MM.1S (cell line): ENCODE measurements at regions not wholly inside any gene's neighbourhood (a gene's known extent, or its start where the extent isn't known, plus 50 kb on each side); places are given as distances from the start of the nearest gene placed in this dataset.

Source experiments
- DNase-seq: peaks from one replicate; pipeline ENCODE4 v3.0.0-alpha.2; 2015
- H2AFZ ChIP-seq: fragments of 300-600 bp; sonication (generic); 2 replicates; pipeline ENCODE4 v1.6.0; 2016; ENCODE audit warnings: antibody characterized with exemption, low read length
- H3F3A ChIP-seq: fragments of 300-600 bp; sonication (generic); 2 replicates; pipeline ENCODE4 v1.6.1; 2016; ENCODE audit warnings: mild to moderate bottlenecking, antibody characterized with exemption, low read length, moderate library complexity, mixed read lengths; ENCODE audit not compliant: insufficient read depth
- H3K27ac ChIP-seq: fragments of 300-600 bp; sonication (generic); 2 replicates; pipeline ENCODE4 v1.5.1; 2016; ENCODE audit warnings: mild to moderate bottlenecking, low read length
- H3K27me3 ChIP-seq: fragments of 300-600 bp; sonication (generic); replicated peaks from 2 replicates; pipeline ENCODE4 v1.6.0; 2016; ENCODE audit warnings: low read length; ENCODE audit not compliant: insufficient read depth
- H3K36me3 ChIP-seq: fragments of 300-600 bp; sonication (generic); replicated peaks from 2 replicates; pipeline ENCODE4 v1.6.1; 2016; ENCODE audit warnings: mild to moderate bottlenecking, low read length, mixed read lengths; ENCODE audit not compliant: insufficient read depth
- H3K4me1 ChIP-seq: fragments of 300-600 bp; sonication (generic); 2 replicates; pipeline ENCODE4 v1.6.1; 2016; ENCODE audit warnings: low read length, mixed read lengths
- H3K4me2 ChIP-seq: fragments of 300-600 bp; sonication (generic); 2 replicates; pipeline ENCODE4 v1.6.0; 2016; ENCODE audit warnings: low read depth, low read length
- H3K4me3 ChIP-seq: fragments of 300-600 bp; sonication (generic); 2 replicates; pipeline ENCODE4 v1.5.1; 2016; ENCODE audit warnings: low read length, mixed read lengths
- H3K79me2 ChIP-seq: fragments of 300-600 bp; sonication (generic); 2 replicates; pipeline ENCODE4 v1.6.1; 2016; ENCODE audit warnings: mixed run types, low read length, mixed read lengths
- H3K9ac ChIP-seq: fragments of 300-600 bp; sonication (generic); 2 replicates; pipeline ENCODE4 v1.6.1; 2016; ENCODE audit warnings: low read length, mixed read lengths
- H3K9me2 ChIP-seq: fragments of 300-600 bp; sonication (generic); replicated peaks from 2 replicates; pipeline ENCODE4 v1.6.1; 2016; ENCODE audit warnings: mild to moderate bottlenecking, low read length, mixed read lengths; ENCODE audit not compliant: insufficient read depth
- H3K9me3 ChIP-seq: fragments of 300-600 bp; sonication (generic); replicated peaks from 2 replicates; pipeline ENCODE4 v1.6.1; 2016; ENCODE audit warnings: mild to moderate bottlenecking, low read length, mixed read lengths; ENCODE audit not compliant: insufficient read depth
- H4K20me1 ChIP-seq: fragments of 300-600 bp; sonication (generic); 2 replicates; pipeline ENCODE4 v1.6.1; 2016; ENCODE audit warnings: mild to moderate bottlenecking, low read length, moderate library complexity, mixed read lengths; ENCODE audit not compliant: insufficient read depth
- CTCF ChIP-seq: fragments of 300-600 bp; sonication (generic); IDR thresholded peaks from 2 replicates; pipeline ENCODE4 v1.5.1; 2016; ENCODE audit warnings: antibody characterized with exemption, low read length, mixed read lengths
- EZH2 ChIP-seq: fragments of 300-600 bp; sonication (generic); optimal IDR thresholded peaks from 2 replicates; pipeline ENCODE3; 2017; ENCODE audit warnings: low read depth, mild to moderate bottlenecking, antibody characterized with exemption, low read length, mixed read lengths
- EZH2phosphoT487 ChIP-seq: fragments of 300-600 bp; sonication (generic); IDR thresholded peaks from 2 replicates; pipeline ENCODE4 v1.6.1; 2018; ENCODE audit warnings: antibody characterized with exemption, low read length

- no peaks in the 10 kb centered on the region for H3K4me1 ChIP-seq
- no peaks in the 10 kb centered on the region for H3K36me3 ChIP-seq
- no peaks in the 10 kb centered on the region for H3K79me2 ChIP-seq
Observed at GRCh38 chr2:220157312-220157711, 529.9 kb downstream of the SLC4A3 start.

GRCh38 chr2:220159738-220160137, 532.3 kb downstream of the SLC4A3 start:
- H3K4me3 ChIP-seq = no peak overlapping the region
- no peak for DNase-seq
- no peaks in the 10 kb centered on the region for H3K27me3 ChIP-seq
- H3K9me2 ChIP-seq = no peaks in the 10 kb centered on the region
- H3K36me3 ChIP-seq = no peaks in the 10 kb centered on the region
- TF ChIP-seq EZH2phosphoT487 (no peak), CTCF (no peak), EZH2 (no peak)
- no peak overlapping the region for H2AFZ ChIP-seq
- H3F3A ChIP-seq = no peaks in the 10 kb centered on the region
- H3K9me3 ChIP-seq = no peaks in the 10 kb centered on the region
- H3K9ac ChIP-seq = no peak overlapping the region
- H3K79me2 ChIP-seq = no peaks in the 10 kb centered on the region
- H3K4me1 ChIP-seq = no peaks in the 10 kb centered on the region
- no peak overlapping the region for H3K4me2 ChIP-seq
- no peaks in the 10 kb centered on the region for H4K20me1 ChIP-seq
- no peak overlapping the region for H3K27ac ChIP-seq

More at GRCh38 chr2:220157312-220157711, 529.9 kb downstream of the SLC4A3 start:
- no peaks in the 10 kb centered on the region for H3F3A ChIP-seq
- no peaks in the 10 kb centered on the region for H3K27me3 ChIP-seq
- no peak for DNase-seq
- H4K20me1 ChIP-seq = no peaks in the 10 kb centered on the region
- no peak overlapping the region for H3K9ac ChIP-seq
- H3K9me2 ChIP-seq = no peaks in the 10 kb centered on the region
- no peak overlapping the region for H3K4me3 ChIP-seq
- no peaks in the 10 kb centered on the region for H3K9me3 ChIP-seq
- H3K27ac ChIP-seq = no peak overlapping the region
- no peak overlapping the region for H2AFZ ChIP-seq
- H3K4me2 ChIP-seq = no peak overlapping the region
- TF ChIP-seq EZH2phosphoT487 = no peak
- no peak for TF ChIP-seq EZH2

- no peaks in the 10 kb centered on the region for H3F3A ChIP-seq
- no peaks in the 10 kb centered on the region for H3K79me2 ChIP-seq
- H3K4me2 ChIP-seq = no peak overlapping the region
- no peaks in the 10 kb centered on the region for H3K9me2 ChIP-seq
- no peaks in the 10 kb centered on the region for H3K4me1 ChIP-seq
- H4K20me1 ChIP-seq = no peaks in the 10 kb centered on the region
- no peak overlapping the region for H2AFZ ChIP-seq
- DNase-seq = no peak
- no peak overlapping the region for H3K27ac ChIP-seq
- H3K9me3 ChIP-seq = no peaks in the 10 kb centered on the region
- H3K4me3 ChIP-seq = no peak overlapping the region
- no peak overlapping the region for H3K9ac ChIP-seq
- TF ChIP-seq EZH2phosphoT487 (no peak), EZH2 (no peak), CTCF (no peak)
- H3K36me3 ChIP-seq = no peaks in the 10 kb centered on the region
- H3K27me3 ChIP-seq = no peaks in the 10 kb centered on the region
Observed at GRCh38 chr2:220162320-220162719, 534.9 kb downstream of the SLC4A3 start.

- DNase-seq = no peak
- no peaks in the 10 kb centered on the region for H3K79me2 ChIP-seq
- H3K27me3 ChIP-seq = no peaks in the 10 kb centered on the region
- no peak overlapping the region for H3K9ac ChIP-seq
- no peaks in the 10 kb centered on the region for H3K9me3 ChIP-seq
- H3K4me3 ChIP-seq = no peak overlapping the region
- no peak overlapping the region for H3K27ac ChIP-seq
- H4K20me1 ChIP-seq = no peaks in the 10 kb centered on the region
- TF ChIP-seq CTCF = no peak
- TF ChIP-seq EZH2 = no peak
- no peak for TF ChIP-seq EZH2phosphoT487
- H3K9me2 ChIP-seq = no peaks in the 10 kb centered on the region
- no peaks in the 10 kb centered on the region for H3K4me1 ChIP-seq
- no peak overlapping the region for H3K4me2 ChIP-seq
- H3K36me3 ChIP-seq = no peaks in the 10 kb centered on the region
- no peaks in the 10 kb centered on the region for H3F3A ChIP-seq
- H2AFZ ChIP-seq = no peak overlapping the region
Observed at GRCh38 chr2:220163486-220163885, 536.1 kb downstream of the SLC4A3 start.
